ENCODE measurements at regions not wholly inside any gene's neighbourhood (a gene's known extent, or its start where the extent isn't known, plus 50 kb on each side); places are given as distances from the start of the nearest gene placed in this dataset.
"Not testable (repeated sequence)": the region's sequence is repeated elsewhere in the genome, so short reads cannot be mapped to it uniquely, and the experiment has no call there.

DNA sequence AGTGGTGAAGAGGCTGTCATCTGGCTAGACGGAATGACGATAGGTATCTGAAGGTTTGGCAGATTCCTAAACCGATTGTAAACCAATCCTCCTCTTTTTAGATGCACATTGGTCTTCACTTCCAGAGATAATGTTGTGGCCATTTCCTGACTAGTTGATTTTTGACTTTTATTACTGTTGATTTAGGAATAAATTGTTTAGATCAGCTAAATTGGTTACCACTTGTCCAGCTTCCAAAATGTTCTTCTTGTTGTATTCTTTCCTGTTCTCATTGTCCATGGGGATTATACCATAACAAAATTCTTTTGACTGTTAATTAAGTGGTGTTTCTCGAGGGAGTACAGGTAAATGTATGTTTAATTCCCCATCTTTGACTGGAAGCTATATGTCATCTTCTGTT is 119.7 kb downstream of the MACROH2A1 start:
- DNase-seq (ENCODE audit: extremely low read depth in 1 of 2, low read depth in 1 of 2), result no peak

DNA sequence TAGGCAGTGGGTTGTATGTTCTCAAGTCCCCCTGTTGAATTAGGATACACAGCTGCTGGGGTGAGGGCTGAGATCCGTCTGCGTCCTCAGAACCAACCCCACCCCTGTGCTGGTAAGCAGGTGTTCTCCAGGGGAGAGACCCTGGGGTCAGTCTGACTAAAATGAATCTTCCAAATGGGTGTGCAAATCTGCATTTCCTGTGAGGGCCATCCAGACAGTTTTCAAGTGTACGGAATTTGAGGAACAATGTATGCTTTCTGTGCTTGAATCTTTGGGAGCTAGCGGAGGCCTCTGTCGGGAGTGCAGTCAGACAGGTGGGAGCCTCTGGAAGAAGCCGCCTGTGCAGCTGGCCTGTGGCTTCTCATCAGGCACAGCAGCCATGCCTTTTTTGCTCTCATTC is 122.9 kb downstream of the MACROH2A1 start:
- no peak for DNase-seq (ENCODE audit: extremely low read depth in 1 of 2, low read depth in 1 of 2)

DNA sequence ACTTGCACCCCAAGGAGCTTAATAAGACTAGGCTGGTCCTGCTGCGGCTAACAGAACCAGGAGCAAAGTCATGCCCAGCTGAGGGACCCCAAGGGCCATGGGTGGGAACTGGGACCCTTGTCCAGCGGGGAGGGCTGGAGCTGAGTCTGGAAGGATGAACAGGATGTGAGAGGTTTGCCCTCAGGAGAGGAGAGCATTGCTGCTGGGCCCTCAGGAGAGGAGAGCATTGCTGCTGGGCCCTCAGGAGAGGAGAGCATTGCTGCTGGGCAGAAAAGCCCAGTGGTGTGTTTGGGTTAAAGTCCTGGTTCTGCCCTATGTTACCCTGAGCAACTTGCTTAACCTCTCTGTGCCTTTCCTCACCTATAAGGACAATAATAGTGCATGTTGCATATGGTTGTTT is 125.8 kb downstream of the MACROH2A1 start:
- DNase-seq (ENCODE audit: extremely low read depth in 1 of 2, low read depth in 1 of 2), result no peak

DNA sequence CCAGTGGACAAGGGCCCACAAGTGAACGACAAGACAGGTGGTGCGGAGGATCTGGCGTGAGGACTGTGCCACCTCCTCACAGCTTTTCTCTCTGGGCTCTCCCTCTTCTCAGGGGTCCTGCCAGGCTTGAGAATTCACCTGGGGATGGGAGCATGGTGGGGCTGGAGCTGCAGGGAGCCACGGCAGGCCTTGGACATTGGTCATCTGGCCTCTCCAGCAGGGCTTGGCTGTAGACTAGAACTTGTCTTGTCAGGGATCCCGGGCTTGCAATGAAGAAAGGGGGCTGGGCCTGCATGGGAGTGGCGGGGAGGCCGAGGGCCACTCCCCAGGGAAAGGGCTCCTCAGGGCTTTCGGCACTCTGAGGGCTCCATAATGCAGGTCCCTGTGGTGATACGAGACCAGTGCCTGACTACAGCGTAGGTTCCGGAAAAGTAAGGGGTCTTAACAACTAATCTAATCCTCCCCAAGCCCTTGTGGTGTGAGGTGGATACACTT is 126.7 kb downstream of the MACROH2A1 start:
- no peak for DNase-seq (ENCODE audit: extremely low read depth in 1 of 2, low read depth in 1 of 2)

DNA sequence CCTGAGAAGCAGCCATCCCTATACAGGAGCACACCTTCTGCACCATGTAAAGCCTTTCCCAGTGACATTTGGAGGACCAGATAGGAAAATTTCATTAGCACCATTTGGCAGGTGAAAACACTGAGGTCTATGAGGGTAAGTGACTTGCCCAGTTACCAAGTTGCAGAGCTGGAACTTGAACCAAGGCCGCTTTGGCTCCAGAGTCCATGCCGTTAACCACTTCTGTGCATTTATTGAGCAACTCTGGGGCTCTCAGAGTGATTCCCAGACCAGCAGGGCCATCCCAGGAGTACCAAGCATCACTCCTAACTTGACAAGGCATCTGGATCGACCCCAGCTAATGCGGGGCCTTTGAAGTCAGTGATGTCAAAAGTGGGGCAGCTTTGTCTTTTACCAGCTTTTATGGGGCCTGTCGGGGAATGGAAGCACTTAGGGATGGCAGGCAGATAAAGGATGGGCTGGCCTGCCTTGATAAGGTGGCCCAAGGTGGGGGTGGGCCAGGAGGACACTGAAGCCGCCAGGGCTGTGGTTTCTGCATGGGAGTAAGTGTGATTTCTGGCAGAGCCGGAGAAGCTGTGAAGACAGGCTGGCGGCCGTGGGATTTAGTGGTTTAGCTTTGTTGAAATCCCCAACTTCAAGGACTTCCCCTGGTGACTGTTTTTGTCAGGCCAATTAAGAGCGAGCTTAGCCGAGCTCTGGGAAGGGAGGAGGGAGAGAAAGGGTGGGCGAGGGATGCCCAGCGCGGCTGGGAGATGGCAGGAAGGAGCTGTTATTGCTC is 127.3 kb downstream of the MACROH2A1 start:
- no peak for DNase-seq (ENCODE audit: extremely low read depth in 1 of 2, low read depth in 1 of 2)

DNA sequence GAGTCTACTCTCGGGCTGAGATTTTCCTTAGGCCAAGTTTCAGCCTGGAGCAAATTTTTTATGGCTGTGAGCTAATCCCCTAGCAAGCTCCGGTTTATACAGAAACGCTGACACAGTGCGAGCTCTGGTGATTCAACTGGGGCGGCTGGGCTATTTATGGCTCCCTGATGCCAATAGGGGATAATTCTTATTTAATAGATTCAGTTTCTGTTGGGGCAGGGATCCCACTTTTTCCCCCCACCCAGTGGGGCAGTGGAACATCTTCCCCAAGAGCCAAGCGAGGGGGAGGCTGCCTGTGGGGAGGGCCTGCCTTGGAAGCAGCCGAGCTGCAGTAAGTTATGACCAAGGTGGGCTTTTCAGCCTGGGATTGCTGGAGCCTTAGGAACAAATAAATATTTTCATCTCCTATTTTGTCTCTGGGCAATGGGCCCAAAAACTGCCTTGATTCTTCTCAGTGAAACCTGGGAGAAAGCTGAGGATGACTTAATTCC is 129.1 kb downstream of the MACROH2A1 start:
- no peak for DNase-seq (ENCODE audit: extremely low read depth in 1 of 2, low read depth in 1 of 2)

DNA sequence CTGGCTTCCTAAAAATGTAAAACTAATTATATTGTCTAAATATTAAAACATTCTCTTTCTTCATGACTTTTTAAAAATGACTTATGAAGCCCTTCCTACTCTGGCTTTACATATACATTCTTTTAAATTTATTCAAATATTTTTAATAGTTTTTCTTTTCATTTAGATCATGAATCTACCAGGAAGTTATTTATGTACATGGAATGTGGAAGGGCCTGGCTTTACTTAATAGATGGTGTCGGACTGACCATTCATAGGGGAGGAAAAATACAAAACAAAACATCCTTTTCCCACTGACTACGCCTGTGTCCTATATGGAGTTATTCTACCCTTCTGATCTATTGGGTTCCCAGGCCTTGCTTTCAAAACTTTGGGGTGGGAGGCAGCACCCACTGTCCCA is 129.8 kb downstream of the MACROH2A1 start:
- no peak for DNase-seq (ENCODE audit: extremely low read depth in 1 of 2, low read depth in 1 of 2)

DNA sequence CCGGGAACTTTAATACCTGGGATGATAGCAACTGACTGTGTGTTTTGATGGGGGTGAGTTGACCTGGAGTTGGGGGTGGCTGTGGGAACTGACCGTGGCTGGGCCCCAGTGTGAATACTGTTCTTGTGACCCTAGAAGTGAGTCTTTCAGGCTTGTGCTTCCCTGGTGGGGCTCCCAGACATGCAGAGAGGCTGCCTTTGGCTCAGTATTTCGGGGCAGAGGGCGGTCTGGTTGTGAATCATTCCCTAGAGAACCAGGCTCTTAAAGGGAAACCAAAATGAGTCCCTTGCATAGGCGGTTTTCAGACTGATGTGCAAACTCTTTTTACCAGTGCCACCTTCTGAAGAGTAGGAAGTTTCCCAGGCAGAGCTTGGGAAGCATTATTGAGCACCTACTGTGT is 132.1 kb downstream of the MACROH2A1 start:
- DNase-seq (ENCODE audit: extremely low read depth in 1 of 2, low read depth in 1 of 2), result no peak

DNA sequence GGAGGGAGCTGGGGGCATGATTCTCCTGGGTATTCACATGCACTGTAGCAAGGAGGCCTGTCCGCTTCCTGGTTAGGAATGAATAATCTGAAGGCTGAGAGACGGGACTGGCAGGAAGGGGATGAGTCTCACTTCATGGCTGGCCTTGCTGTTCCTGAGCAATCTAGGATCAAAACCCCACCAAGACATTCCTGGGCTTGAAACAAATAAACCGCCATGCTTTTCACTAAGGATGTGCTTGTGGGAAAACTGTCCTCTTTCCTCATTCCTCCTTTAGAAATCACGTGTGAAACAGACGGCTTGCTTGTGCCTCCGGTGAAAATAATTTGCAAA is 132.8 kb downstream of the MACROH2A1 start:
- DNase-seq (ENCODE audit: extremely low read depth in 1 of 2, low read depth in 1 of 2), result no peak

DNA sequence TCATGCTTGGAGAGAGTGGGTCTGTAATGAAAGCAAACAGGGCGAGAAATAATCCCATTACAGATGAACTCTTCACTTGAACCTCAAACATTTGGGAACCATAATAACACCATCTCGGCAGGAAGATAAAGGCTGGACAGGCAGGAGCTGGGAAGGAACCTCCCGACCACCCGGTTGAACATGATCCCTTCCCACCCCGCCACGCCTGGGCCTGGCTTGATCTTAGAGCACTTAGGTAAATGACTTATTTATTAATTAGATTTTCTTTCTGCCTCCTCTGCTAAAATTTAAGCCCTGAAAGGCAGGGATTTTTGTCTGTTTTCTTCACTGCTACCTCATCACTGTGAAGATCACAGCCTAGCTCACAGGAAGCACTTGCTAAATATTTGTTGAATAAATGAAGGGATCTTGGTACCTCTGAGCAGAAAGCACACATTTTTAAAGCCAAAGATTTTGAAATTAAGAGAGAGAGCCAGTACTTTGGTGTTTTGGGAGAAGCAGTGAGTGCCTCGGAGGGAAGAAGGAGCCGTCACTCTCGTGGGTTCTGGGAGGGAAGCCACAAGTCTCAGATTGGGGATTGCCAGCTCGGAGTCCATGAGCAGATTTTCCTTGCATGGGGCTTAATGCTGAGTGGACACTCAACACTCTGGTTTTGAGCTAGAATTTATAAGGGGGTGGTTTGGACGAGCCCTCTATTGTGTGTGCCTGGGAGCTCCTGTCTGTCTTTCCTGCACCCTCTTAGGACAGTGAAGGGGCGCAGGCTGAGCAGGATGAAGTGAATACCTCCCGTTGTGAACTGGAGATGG is 133.3 kb downstream of the MACROH2A1 start:
- DNase-seq (ENCODE audit: extremely low read depth in 1 of 2, low read depth in 1 of 2), result no peak

DNA sequence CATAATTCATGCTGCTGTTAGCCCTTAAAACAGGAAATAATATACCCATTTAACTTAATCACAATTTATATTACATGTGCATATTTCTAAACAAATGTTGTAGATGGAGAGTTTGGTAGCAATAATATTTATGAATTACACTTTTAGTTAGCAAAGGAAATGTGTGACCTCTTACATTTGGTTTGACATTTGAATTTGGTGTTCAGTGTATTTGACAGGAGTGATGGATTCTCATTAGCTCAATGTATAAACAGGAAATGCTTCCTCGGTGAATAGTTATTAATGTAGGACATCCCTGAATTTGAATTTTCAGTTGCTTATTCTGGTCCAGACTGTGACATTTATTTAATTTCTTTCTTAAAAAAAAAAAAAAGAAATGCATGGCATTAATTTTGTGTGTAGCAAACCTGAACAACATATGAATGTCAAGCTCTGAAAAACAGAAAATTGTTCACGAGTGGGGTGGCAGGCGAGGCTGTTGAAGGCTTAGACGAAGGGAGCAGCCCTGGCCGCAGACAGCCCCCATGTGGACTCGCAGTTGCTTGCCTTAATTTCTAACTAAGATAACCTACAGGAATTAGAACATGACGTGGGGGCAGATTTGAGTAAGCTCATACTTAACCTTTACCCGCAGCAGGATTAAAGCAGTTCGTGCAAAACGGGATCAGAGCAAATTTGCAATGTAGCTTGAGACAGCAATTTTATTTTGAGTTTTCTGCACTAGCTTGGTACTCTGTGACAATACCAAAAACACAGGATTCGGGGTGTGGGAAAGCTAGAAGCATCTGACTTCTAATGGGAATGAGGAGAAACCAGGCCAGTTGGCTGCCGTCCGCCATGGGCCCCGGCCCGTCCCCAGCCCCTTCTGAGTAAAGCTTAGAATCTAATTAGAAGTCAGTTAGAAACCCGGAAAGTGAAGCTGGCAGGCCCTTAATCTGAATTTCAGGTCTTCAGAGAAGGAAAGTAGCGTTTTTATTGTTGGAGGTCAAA is 134.3 kb downstream of the MACROH2A1 start:
- DNase-seq (ENCODE audit: extremely low read depth in 1 of 2, low read depth in 1 of 2), result no peak

DNA sequence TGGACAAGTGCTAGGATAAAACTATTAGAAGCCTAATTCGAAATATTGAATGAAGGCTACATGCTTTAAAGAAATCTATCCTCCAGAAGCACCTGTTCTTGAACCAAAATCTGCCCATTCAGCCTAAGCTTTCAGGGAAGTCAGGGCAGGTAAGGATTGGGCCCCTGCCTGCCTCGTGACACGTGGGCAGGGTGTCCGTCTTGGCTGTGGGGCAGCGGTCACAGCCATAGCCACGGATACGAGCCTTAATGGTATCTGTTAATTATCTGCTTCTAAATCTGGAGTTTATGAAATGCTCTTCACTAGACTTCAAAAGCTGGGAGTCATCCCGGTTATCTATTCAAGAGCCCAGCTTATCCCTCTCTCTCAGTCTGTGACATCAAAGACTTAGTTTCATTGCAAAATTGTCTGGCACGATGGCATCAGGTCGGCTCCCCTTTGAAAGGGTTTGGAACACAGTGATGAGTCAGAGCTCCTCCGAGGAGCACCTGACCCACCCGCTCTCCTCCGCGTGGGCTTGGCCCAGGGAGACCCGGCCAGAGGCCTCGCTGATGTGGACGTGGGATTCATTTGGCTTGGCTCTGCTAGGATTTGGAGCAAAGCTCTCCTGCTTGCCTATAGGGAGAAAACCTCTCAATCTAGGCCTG is 135.9 kb downstream of the MACROH2A1 start:
- DNase-seq (ENCODE audit: extremely low read depth in 1 of 2, low read depth in 1 of 2), result no peak

DNA sequence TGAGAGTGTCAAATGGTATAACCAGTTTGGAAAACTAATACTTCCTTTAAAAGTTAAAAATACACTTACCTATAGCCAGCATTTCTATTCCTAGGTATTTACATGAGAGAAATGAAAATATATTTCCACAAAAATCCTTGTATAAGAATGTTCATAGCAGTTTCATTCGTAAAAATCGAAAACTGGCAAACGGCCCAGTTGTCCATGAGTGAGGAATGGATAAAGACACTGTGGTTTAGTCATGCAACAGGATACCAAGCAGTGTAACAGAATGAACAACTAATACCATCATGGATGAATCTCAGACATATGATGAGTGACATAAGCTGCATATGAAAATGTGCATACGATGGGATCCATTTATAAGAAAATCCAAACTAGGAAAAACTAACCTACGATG is 136.7 kb downstream of the MACROH2A1 start:
- no peak for DNase-seq (ENCODE audit: extremely low read depth in 1 of 2, low read depth in 1 of 2)

DNA sequence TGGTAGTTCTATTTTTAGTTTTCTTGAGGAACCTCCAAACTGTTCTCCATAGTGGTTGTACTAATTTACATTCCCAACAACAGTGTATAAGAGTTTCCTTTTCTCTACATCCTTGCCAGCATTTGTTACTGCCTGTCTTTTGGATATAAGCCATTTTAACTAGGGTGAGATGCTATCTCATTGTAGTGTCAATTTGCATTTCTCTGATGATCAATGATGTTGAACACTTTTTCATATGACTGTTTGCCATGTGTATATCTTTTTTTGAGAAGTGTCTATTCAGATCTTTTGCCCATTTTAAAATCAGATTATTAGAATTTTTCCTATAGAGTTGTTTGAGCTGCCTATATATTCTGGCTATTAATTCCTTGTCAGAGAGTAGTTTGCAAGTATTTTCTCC is 138.9 kb downstream of the MACROH2A1 start:
- DNase-seq (ENCODE audit: extremely low read depth in 1 of 2, low read depth in 1 of 2), result not testable (repeated sequence)

DNA sequence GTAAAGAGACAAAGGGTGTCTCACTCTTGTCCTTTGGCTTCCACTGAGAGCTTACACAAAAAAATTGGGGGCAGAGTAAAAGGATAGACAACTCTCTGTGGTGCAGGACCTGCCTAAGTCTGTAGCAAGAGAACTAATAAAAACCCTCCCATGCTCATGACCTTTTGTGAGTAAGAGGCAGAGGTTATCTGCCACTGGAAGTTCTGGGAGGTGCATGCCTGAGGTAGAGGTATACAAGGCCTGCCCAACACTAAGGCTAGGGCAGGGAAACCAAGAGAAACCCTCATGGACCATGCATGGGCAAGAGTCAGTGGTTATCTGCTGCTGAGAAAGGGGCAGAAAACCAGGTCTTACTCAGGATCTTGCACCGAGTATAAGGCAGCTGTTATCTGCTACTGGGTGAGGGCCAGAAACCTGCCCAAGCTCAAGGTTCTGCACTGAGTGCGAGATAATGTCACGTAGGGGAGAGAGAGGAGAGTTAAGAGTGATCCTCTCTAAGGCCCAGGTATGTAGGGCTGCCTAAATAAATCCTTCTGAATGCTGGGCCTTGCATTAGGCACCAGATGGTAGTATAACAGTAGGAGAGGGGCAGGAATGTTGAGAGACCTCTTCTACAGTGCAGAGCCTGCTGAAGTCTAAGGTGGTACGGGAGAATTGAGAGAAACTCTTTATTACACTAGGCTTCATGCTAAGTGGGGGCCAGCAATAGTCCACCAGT is 143.4 kb downstream of the MACROH2A1 start:
- no peak for DNase-seq (ENCODE audit: extremely low read depth in 1 of 2, low read depth in 1 of 2)

DNA sequence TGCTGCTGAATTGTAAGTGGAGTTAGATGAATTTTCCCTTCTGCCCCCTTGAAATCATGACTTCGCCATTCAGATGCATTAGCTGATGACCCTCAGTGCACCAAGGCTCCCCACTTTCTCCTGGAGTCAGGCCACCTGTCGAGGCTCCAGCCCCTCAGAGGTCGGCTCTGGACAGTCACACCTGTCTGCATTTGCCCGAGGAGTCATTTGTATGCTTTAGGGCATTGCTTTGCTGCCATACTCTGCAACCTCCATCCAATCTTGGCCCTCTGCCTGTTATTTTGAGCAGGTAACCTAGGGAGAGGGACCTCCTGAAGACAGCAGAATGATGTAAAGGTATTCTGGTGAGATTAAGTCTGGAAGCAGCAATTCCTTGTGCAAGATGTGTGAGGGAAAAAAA is 144.8 kb downstream of the MACROH2A1 start:
- DNase-seq (ENCODE audit: extremely low read depth in 1 of 2, low read depth in 1 of 2), result no peak

DNA sequence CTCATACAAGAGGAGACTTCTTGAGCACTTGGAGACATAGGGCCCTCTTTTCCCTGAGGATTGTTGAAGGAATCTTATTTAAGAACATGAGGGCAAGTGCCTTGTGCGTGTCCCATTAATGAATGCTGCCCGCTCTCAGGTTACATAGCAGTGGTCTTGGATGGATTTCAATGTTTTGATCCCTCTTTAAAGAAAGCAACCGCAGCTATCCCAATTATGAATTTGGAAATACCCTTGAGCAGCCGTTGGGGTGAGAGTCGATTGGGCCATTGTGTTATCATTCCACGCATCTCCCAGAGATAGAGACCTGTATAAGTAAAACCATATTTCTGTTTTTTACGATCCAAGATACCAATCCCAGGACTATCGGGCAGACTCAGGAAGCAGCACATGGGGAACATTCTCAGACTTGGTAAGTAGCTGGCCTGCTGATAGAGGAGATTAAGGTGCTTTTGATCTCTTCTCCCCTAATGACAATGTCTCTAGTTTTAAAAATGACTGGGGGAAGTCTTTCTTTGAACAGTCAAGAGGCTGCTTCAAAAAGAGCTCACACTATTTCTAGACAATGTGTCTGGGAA is 145.3 kb downstream of the MACROH2A1 start:
- no peak for DNase-seq (ENCODE audit: extremely low read depth in 1 of 2, low read depth in 1 of 2)

DNA sequence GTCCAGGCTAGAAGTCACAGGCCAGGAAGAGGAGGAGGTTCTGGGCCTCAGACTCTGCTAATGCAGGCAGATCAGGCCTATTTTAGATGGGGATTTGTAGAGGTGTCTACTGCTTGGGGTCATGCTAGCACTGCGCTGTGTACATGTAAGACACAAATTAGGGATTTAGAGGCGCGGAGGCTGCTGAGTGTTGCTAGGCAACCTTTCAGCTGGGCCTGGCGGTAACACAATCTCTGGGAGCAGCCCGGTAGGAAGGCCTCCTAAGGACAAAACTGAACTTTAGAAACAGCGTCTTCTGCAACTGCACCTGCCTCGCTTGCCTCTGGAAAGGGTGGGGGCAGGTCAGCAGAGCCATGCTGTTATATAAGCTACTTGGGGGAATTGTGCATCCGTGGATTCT is 147.9 kb downstream of the MACROH2A1 start:
- no peak for DNase-seq (ENCODE audit: extremely low read depth in 1 of 2, low read depth in 1 of 2)

DNA sequence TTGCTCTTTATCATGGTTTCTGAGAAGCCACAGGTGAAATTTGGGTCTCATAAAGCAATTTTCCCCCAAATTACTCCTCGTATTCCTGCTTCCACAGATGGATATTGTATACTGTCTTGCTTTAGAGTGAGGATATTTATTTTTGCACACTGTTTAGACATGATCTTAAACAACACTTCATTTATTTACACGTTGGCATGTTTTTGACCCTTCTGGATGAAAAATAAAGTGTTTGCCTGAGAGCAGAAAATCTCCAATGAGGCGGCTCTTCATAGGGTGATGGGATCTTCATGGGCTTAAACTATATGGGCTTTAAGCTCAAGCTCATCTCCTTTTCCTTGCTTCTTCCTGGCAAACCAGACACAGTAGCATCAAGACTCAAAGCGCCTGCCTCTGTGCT is 148.4 kb downstream of the MACROH2A1 start:
- no peak for DNase-seq (ENCODE audit: extremely low read depth in 1 of 2, low read depth in 1 of 2)
